Activated B cell treated with CpG ODN at 0.5 μM for 24 hours (primary cell): ENCODE measurements at regions not wholly inside any gene's neighbourhood (a gene's known extent, or its start where the extent isn't known, plus 50 kb on each side); places are given as distances from the start of the nearest gene placed in this dataset.
"Not testable (repeated sequence)": the region's sequence is repeated elsewhere in the genome, so short reads cannot be mapped to it uniquely, and the experiment has no call there.

ENCODE experiments used
- ATAC-seq: fragments of 200-7000 bp; cut with Tn5 transposase; one replicate; pipeline ENCODE4 v1.10.0; 2021; ENCODE audit warnings: low read depth, mild to moderate bottlenecking, moderate library complexity
- CTCF ChIA-PET: fragments of 350-600 bp; sonication (Branson Sonifier 250); formaldehyde crosslinking; loops from one replicate; lab custom pipeline; 2021; ENCODE audit warnings: antibody characterized with exemption; lab: Charles Lee
- POLR2A ChIA-PET: fragments of 350-600 bp; sonication (Branson Sonifier 250); formaldehyde crosslinking; loops from one replicate; lab custom pipeline; 2021; ENCODE audit warnings: antibody characterized with exemption; lab: Charles Lee
- DNase-seq: peaks from one replicate; pipeline ENCODE4 v3.0.0; 2022
- H3K27ac Mint-ChIP-seq: one replicate; pipeline ENCODE4 v1.8.0; 2020; ENCODE audit warnings: mixed read lengths
- H3K27me3 Mint-ChIP-seq: one replicate; pipeline ENCODE4 v1.8.0; 2021; ENCODE audit warnings: mixed read lengths
- H3K36me3 Mint-ChIP-seq: one replicate; pipeline ENCODE4 v1.8.0; 2021; ENCODE audit warnings: low read depth, mixed read lengths
- H3K4me1 Mint-ChIP-seq: one replicate; pipeline ENCODE4 v1.8.0; 2021; ENCODE audit warnings: mixed read lengths
- H3K4me3 Mint-ChIP-seq: one replicate; pipeline ENCODE4 v1.8.0; 2020; ENCODE audit warnings: mild to moderate bottlenecking, mixed read lengths
- H3K9me3 Mint-ChIP-seq: one replicate; pipeline ENCODE4 v1.8.0; 2020; ENCODE audit warnings: mixed read lengths
- CTCF ChIP-seq: fragments of 200-600 bp; IDR thresholded peaks from one replicate; pipeline ENCODE4 v1.8.0; 2022; ENCODE audit warnings: antibody characterized with exemption, mild to moderate bottlenecking
- intact Hi-C: fragments of 100-400 bp; cut with micrococcal nuclease; formaldehyde crosslinking; loops from one replicate; pipeline ENCODE4 v1.15.1; 2024

GRCh38 chr4:124455671-124456070, 256.9 kb downstream of the ANKRD50 start:
- ATAC-seq: no peak
- POLR2A ChIA-PET: no interaction called here
- CTCF ChIA-PET: no interaction called here

GRCh38 chr4:124459196-124459940, 253.2 kb downstream of the ANKRD50 start:
- CTCF ChIA-PET: no interaction called here
- H3K27me3 Mint-ChIP-seq: no peaks in the 10 kb centered on the region

More at GRCh38 chr4:124455671-124456070, 256.9 kb downstream of the ANKRD50 start:
- H3K27ac Mint-ChIP-seq: no peak overlapping the region
- no peak for TF ChIP-seq CTCF
- intact Hi-C loops: no loop called here
- no peak for DNase-seq
- H3K27me3 Mint-ChIP-seq: no peaks in the 10 kb centered on the region
- H3K4me3 Mint-ChIP-seq: no peak overlapping the region
- no peaks in the 10 kb centered on the region for H3K4me1 Mint-ChIP-seq
- H3K9me3 Mint-ChIP-seq: peaks cover 3% of the 10 kb centered on the region
- no peaks in the 10 kb centered on the region for H3K36me3 Mint-ChIP-seq

DNA sequence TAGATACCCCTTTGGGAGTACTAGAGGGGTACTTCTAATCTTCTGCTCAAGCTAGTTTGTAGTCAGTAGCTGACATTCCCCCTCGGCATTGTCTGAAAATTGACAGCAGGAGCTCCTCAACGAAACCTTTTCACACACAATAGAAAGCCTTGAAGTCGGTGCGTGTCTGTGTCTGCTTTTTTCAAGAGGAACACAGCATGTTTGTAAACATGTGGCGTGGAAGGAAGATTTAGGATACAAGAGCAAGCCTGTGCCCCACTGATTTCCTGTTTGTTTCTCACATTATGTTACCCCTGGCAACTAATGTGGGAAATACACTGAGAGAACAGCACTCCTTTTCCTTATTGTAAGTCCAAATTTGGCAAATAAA, 252.6 kb downstream of the ANKRD50 start:
- H3K9me3 Mint-ChIP-seq: peaks cover 13% of the 10 kb centered on the region
- no peaks in the 10 kb centered on the region for H3K4me1 Mint-ChIP-seq
- DNase-seq: no peak

More at GRCh38 chr4:124459196-124459940, 253.2 kb downstream of the ANKRD50 start:
- DNase-seq (no peak), ATAC-seq (no peak)
- no peak overlapping the region for H3K27ac Mint-ChIP-seq
- no peaks in the 10 kb centered on the region for H3K4me1 Mint-ChIP-seq
- POLR2A ChIA-PET: no interaction called here
- intact Hi-C loops: no loop called here
- H3K36me3 Mint-ChIP-seq: no peaks in the 10 kb centered on the region
- TF ChIP-seq CTCF: no peak
- no peak overlapping the region for H3K4me3 Mint-ChIP-seq
- H3K9me3 Mint-ChIP-seq: peaks cover 13% of the 10 kb centered on the region

DNA sequence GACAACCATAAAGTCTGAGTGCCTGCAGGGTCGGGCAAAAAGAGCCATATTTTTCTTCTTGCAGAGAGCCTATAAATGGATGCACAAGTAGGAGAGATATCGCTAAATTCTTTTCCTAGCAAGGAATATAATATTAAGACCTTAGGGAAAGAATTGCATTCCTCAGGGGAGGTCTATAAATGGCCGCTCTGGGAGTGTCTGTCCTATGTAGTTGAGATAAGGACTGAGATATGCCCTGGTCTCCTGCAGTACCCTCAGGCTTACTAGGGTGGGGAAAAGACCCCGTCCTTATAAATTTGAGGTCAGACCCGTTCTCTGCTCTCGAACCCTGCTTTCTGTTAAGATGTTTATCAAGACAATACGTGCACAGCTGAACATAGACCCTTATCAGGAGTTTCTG, 250.9 kb downstream of the ANKRD50 start:
- ATAC-seq, H3K27me3 Mint-ChIP-seq, H3K27ac Mint-ChIP-seq, H3K4me1 Mint-ChIP-seq, intact Hi-C loops, DNase-seq, POLR2A ChIA-PET, CTCF ChIA-PET, H3K36me3 Mint-ChIP-seq, H3K4me3 Mint-ChIP-seq: not testable (repeated sequence)
- peaks cover 13% of the 10 kb centered on the region for H3K9me3 Mint-ChIP-seq

More for the DNA sequence above, 252.6 kb downstream of the ANKRD50 start:
- no peak overlapping the region for H3K27ac Mint-ChIP-seq
- POLR2A ChIA-PET: no interaction called here
- no peak for ATAC-seq
- intact Hi-C loops: no loop called here
- no peaks in the 10 kb centered on the region for H3K36me3 Mint-ChIP-seq
- no peak overlapping the region for H3K4me3 Mint-ChIP-seq
- no peaks in the 10 kb centered on the region for H3K27me3 Mint-ChIP-seq
- no peak for TF ChIP-seq CTCF
- CTCF ChIA-PET: no interaction called here

DNA sequence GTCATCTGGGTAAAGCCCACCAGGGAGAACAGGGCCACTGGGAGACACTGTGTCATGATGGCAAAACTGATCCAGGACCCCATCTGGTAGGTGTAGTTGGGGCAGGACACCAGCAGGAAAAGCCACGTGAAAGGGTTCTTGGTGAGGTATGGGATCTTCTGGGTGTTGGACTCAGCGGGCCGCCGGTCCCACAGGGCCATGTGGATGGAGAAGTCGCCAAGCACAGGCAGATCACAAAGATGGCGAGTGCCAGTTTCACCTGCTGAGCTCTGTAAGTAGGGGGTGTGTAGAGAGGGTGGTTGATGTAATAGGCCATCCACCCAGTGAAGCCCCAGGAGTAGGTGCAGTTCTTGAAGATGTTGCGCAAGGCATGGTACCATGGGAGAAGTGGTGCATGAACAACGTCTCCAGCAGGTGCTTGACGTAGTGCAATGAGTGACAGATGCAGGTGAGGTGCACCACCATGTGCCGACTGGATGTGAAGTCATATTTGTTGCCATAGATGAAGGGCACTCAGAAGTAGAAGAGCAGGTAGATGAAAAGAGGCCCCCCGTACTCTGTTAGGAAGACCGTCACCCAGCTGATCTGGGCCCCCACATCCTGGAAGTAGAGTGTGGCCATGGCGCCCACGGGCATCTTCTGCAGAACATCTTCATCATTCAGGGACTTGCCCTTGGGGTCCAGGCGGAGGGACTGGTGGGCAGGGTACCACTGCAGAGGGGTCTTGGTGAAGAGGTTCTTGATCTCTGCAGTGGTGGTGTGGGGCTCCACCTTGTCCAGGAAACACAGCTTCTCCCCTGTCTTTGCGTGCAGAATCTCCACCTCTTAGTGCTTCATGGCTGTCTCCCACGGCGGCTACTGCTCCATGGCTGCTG, 249.3 kb downstream of the ANKRD50 start:
- no peak overlapping the region for H3K27ac Mint-ChIP-seq
- DNase-seq: no peak
- intact Hi-C loops: no loop called here
- ChIA-PET POLR2A (no interaction called here), CTCF (no interaction called here)
- no peaks in the 10 kb centered on the region for H3K36me3 Mint-ChIP-seq
- no peak overlapping the region for H3K4me3 Mint-ChIP-seq
- no peaks in the 10 kb centered on the region for H3K4me1 Mint-ChIP-seq
- peaks cover 13% of the 10 kb centered on the region for H3K9me3 Mint-ChIP-seq
- no peak for TF ChIP-seq CTCF
- no peaks in the 10 kb centered on the region for H3K27me3 Mint-ChIP-seq
- no peak for ATAC-seq
